ENCODE measurements at regions not wholly inside any gene's neighbourhood (a gene's known extent, or its start where the extent isn't known, plus 50 kb on each side); places are given as distances from the start of the nearest gene placed in this dataset.
A peak's percentile ranks its signal among the peaks of the same experiment; 100 is the strongest.

DNA sequence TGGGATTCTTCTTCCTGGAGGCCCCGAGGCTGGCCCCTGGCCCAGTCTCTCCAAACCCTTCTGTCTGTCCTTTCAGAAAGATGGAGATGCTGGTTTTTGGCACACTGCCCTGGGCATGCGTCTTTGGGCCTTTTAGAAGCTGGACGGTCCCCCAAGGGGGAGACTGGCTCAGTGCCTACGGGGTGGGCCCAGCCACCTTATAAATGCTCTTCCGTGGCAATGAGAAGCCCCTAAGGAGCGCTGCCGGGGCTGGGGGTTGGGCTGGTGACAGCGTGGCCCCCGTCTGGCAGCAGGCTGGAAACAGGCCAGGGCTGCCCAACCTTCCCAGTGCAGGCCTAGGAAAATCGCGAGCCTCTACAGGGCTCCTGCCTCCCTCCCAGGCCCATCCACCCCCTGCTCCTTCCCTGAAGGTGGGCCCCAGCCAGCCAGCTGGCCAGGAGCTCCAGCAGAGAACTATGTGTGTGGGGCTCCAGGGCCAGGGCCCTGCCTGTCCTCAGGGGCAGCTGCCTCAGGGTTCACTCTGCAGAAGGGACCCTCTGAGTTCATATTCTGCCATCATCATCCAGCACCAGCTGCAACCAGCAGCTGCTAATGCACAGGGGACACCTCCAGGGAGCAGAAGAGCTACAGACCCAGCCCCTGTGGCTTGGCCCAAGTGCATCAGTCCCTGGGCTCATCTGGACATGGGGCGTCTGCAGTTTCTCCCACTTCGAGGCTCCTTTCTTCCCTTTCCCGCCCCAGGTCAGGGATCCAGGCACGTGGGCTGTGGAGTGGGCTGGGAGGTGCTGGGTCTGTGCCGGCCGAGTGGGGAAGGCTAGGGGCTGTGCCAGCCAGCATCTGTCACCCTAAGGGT is 107.6 kb upstream of the OTOS start:
- Mint-ChIP-seq H3K27me3 (ENCODE audit: low read depth) (peaks cover 4% of the 10 kb centered on the region), H3K9me3 (peaks cover 3% of the 10 kb centered on the region), H3K4me3 (no peak overlapping the region), H3K36me3 (ENCODE audit: low read depth) (no peaks in the 10 kb centered on the region), H3K4me1 (peaks cover 63% of the 10 kb centered on the region), H3K27ac (peak overlapping the region; percentile 38 to 87 (median 76))
- no peak for TF ChIP-seq CTCF (IDR thresholded peaks at IDR 0.05; ENCODE audit: unreplicated experiment in 3 of 3)

GRCh38 chr2:240248721-240249422 is 108.4 kb upstream of the OTOS start:
- H3K36me3 Mint-ChIP-seq (ENCODE audit: low read depth) = no peaks in the 10 kb centered on the region
- peaks cover 71% of the 10 kb centered on the region for H3K4me1 Mint-ChIP-seq
- peaks cover 4% of the 10 kb centered on the region for H3K27me3 Mint-ChIP-seq (ENCODE audit: low read depth)
- peaks cover 3% of the 10 kb centered on the region for H3K9me3 Mint-ChIP-seq
- peak overlapping the region; percentile 85 to 95 (median 87) for H3K27ac Mint-ChIP-seq
- TF ChIP-seq CTCF (IDR thresholded peaks at IDR 0.05; ENCODE audit: unreplicated experiment in 3 of 3) = no peak
- H3K4me3 Mint-ChIP-seq = peak overlapping the region in 2 of 3 experiments; percentile 58 to 63

DNA sequence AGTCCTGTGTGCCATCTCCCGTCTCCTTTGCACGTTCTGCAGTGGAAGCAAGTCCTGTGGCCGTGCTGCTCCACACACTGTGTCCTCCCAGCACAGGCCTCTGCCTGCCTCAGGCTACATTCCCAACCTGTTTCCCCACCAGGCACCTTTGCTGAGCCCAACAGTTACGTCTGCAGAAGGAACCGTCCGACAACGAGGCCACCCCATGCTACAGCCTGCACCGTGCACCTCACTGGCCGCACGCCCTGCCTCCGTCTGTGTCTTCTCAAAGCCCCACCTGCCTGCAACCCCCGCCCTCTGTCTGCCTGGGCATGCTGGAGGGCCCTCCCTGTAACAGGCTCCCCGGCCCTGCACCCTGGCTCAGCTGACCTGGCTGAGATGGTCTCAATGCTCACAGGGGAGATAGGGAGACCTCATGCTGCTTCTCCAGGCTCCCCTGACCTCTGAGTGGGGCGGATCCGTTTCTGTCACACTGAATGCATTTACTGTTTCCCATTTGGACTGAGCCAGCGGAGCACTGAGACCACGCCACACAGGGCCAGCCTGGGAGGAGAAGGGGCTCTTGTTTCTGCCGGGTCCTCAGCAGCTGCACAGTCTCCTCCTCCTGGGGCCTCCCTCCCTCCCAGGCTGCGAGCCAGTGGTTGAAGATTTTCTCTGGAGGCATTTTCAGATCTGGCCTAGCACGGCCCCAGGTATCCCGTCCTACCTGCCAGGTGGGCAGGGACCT is 109.1 kb upstream of the OTOS start:
- peaks cover 70% of the 10 kb centered on the region for H3K4me1 Mint-ChIP-seq
- no peaks in the 10 kb centered on the region for H3K36me3 Mint-ChIP-seq (ENCODE audit: low read depth)
- TF ChIP-seq CTCF (IDR thresholded peaks at IDR 0.05; ENCODE audit: unreplicated experiment in 3 of 3) = no peak
- peak overlapping the region in 2 of 3 experiments; percentile 58 to 63 for H3K4me3 Mint-ChIP-seq
- peaks cover 4% of the 10 kb centered on the region for H3K27me3 Mint-ChIP-seq (ENCODE audit: low read depth)
- H3K9me3 Mint-ChIP-seq = peaks cover 3% of the 10 kb centered on the region
- peak overlapping the region; percentile 85 to 95 (median 87) for H3K27ac Mint-ChIP-seq

GRCh38 chr2:240250150-240250984 is 109.9 kb upstream of the OTOS start:
- Mint-ChIP-seq H3K9me3 (peaks cover 3% of the 10 kb centered on the region), H3K27me3 (ENCODE audit: low read depth) (peaks cover 9% of the 10 kb centered on the region), H3K36me3 (ENCODE audit: low read depth) (no peaks in the 10 kb centered on the region), H3K27ac (peak overlapping the region; percentile 85 to 95 (median 87)), H3K4me1 (peaks cover 63% of the 10 kb centered on the region), H3K4me3 (peak overlapping the region in 2 of 3 experiments; percentile 14 to 58)
- no peak for TF ChIP-seq CTCF (IDR thresholded peaks at IDR 0.05; ENCODE audit: unreplicated experiment in 3 of 3)
